ENCODE measurements at regions not wholly inside any gene's neighbourhood (a gene's known extent, or its start where the extent isn't known, plus 50 kb on each side); places are given as distances from the start of the nearest gene placed in this dataset.
"Not testable (repeated sequence)": the region's sequence is repeated elsewhere in the genome, so short reads cannot be mapped to it uniquely, and the experiment has no call there.

- H3K9me3 ChIP-seq (ENCODE audit: insufficient read depth, low read length): peaks cover 18% of the 10 kb centered on the region; the same call in 1 of the 2 replicates
- H3K27me3 ChIP-seq (ENCODE audit: insufficient read depth, insufficient read length): no peaks in the 10 kb centered on the region
- no peaks in the 10 kb centered on the region for H3K4me1 ChIP-seq (ENCODE audit: insufficient read depth, insufficient read length)
- H3K4me3 ChIP-seq (ENCODE audit: insufficient read length, low read depth): no peak overlapping the region
- DNase-seq (ENCODE audit: low read depth, low spot score): no peak
- no peaks in the 10 kb centered on the region for H3K36me3 ChIP-seq (ENCODE audit: insufficient read depth, insufficient read length, low read length)
- no peak overlapping the region for H3K9ac ChIP-seq (ENCODE audit: insufficient read length, low read depth)
- TF ChIP-seq ZNF274 (IDR thresholded peaks at IDR 0.05; ENCODE audit: low read depth, low read length): no peak
- TF ChIP-seq YY1 (IDR thresholded peaks at IDR 0.05; ENCODE audit: insufficient read depth, insufficient read length): no peak
- TF ChIP-seq SUZ12 (IDR thresholded peaks at IDR 0.05; ENCODE audit: extremely low read depth, insufficient read depth, insufficient read length): no peak
Observed at GRCh38 chr13:90652036-90652435, 695.5 kb upstream of the MIR17HG start.

GRCh38 chr13:90654970-90655369, 692.5 kb upstream of the MIR17HG start:
- TF ChIP-seq SUZ12 (IDR thresholded peaks at IDR 0.05; ENCODE audit: extremely low read depth, insufficient read depth, insufficient read length) (no peak), ZNF274 (IDR thresholded peaks at IDR 0.05; ENCODE audit: low read depth, low read length) (no peak), YY1 (IDR thresholded peaks at IDR 0.05; ENCODE audit: insufficient read depth, insufficient read length) (no peak)
- Histone ChIP-seq H3K9ac (ENCODE audit: insufficient read length, low read depth) (no peak overlapping the region), H3K9me3 (ENCODE audit: insufficient read depth, low read length) (peaks cover 18% of the 10 kb centered on the region; the same call in 1 of the 2 replicates), H3K4me3 (ENCODE audit: insufficient read length, low read depth) (no peak overlapping the region), H3K27me3 (ENCODE audit: insufficient read depth, insufficient read length) (no peaks in the 10 kb centered on the region), H3K4me1 (ENCODE audit: insufficient read depth, insufficient read length) (no peaks in the 10 kb centered on the region), H3K36me3 (ENCODE audit: insufficient read depth, insufficient read length, low read length) (no peaks in the 10 kb centered on the region)
- no peak for DNase-seq (ENCODE audit: low read depth, low spot score)

- DNase-seq (ENCODE audit: low read depth, low spot score): peak; percentile 16
- H3K36me3 ChIP-seq (ENCODE audit: insufficient read depth, insufficient read length, low read length); H3K9ac ChIP-seq (ENCODE audit: insufficient read length, low read depth); H3K9me3 ChIP-seq (ENCODE audit: insufficient read depth, low read length); H3K27me3 ChIP-seq (ENCODE audit: insufficient read depth, insufficient read length); H3K4me3 ChIP-seq (ENCODE audit: insufficient read length, low read depth); H3K4me1 ChIP-seq (ENCODE audit: insufficient read depth, insufficient read length): not testable (repeated sequence)
Observed at GRCh38 chr13:90664200-90664599, 683.3 kb upstream of the MIR17HG start.

DNA sequence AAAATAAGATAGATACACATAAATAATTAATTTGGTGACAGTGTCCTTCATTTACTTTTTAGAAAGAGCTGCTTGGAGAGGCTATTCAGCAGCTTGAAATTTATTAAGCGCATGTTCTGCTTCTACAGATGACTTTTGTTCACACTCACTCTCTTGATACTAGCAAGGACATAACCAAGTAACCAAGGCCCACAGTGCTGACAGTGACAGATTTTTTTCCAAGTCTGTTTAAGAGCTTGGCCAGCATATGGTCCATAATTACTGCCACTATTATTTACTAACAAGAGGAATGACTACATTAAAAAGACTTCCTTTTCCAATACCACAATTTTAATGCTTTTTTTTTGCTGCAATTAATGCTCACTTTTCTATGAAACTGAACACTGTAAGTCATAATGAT, 673.7 kb upstream of the MIR17HG start:
- Histone ChIP-seq H3K9ac (ENCODE audit: insufficient read length, low read depth) (no peak overlapping the region), H3K4me1 (ENCODE audit: insufficient read depth, insufficient read length) (no peaks in the 10 kb centered on the region), H3K9me3 (ENCODE audit: insufficient read depth, low read length) (no peaks in the 10 kb centered on the region), H3K36me3 (ENCODE audit: insufficient read depth, insufficient read length, low read length) (no peaks in the 10 kb centered on the region), H3K4me3 (ENCODE audit: insufficient read length, low read depth) (no peak overlapping the region), H3K27me3 (ENCODE audit: insufficient read depth, insufficient read length) (no peaks in the 10 kb centered on the region)
- DNase-seq (ENCODE audit: low read depth, low spot score): no peak
- TF ChIP-seq YY1 (IDR thresholded peaks at IDR 0.05; ENCODE audit: insufficient read depth, insufficient read length): no peak
- TF ChIP-seq SUZ12 (IDR thresholded peaks at IDR 0.05; ENCODE audit: extremely low read depth, insufficient read depth, insufficient read length): no peak
- TF ChIP-seq ZNF274 (IDR thresholded peaks at IDR 0.05; ENCODE audit: low read depth, low read length): no peak

DNA sequence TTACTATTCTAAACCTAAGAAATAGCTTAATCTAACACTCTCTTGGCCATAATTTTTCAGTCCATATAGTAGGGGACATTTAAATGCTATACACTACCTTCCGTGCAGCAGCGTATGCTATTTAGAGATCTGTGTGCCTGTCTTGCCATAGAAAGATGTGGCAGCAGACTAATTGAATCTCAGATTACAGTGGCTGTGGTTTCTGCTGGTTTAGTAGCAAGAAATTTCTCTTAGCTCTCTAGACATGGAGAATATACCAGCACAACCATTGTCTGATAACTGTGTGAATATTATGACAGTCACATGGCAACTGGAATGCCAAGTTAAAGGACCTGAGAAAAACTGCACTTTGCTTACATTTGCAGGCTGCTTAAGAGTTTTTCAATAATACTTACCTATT, 672.4 kb upstream of the MIR17HG start:
- no peak for DNase-seq (ENCODE audit: low read depth, low spot score)
- Histone ChIP-seq H3K9me3 (ENCODE audit: insufficient read depth, low read length) (no peaks in the 10 kb centered on the region), H3K9ac (ENCODE audit: insufficient read length, low read depth) (no peak overlapping the region)

DNA sequence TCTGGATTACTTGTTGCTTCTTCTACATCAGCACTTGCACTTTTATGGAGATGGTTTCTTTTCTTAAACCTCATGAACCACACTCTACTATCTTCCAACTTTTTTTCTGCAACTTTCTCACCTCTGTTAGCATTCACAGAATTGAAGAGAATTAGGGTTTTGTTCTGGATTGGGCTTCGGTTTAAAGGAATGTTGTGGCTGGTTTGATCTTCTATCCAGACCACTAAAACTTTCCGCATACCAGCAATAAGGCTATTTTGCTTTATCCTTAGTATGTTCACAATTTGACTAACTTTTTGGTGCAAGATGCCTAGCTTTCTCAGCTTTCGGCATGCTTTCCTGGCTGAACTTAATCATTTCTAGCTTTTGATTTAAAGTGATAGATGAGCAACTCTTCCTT, 666.7 kb upstream of the MIR17HG start:
- DNase-seq (ENCODE audit: low read depth, low spot score): no peak
- H3K9ac ChIP-seq (ENCODE audit: insufficient read length, low read depth): no peak overlapping the region
- no peaks in the 10 kb centered on the region for H3K4me1 ChIP-seq (ENCODE audit: insufficient read depth, insufficient read length)
- no peak overlapping the region for H3K4me3 ChIP-seq (ENCODE audit: insufficient read length, low read depth)
- no peaks in the 10 kb centered on the region for H3K36me3 ChIP-seq (ENCODE audit: insufficient read depth, insufficient read length, low read length)
- no peaks in the 10 kb centered on the region for H3K27me3 ChIP-seq (ENCODE audit: insufficient read depth, insufficient read length)
- no peaks in the 10 kb centered on the region for H3K9me3 ChIP-seq (ENCODE audit: insufficient read depth, low read length)
- no peak for TF ChIP-seq YY1 (IDR thresholded peaks at IDR 0.05; ENCODE audit: insufficient read depth, insufficient read length)
- no peak for TF ChIP-seq SUZ12 (IDR thresholded peaks at IDR 0.05; ENCODE audit: extremely low read depth, insufficient read depth, insufficient read length)
- no peak for TF ChIP-seq ZNF274 (IDR thresholded peaks at IDR 0.05; ENCODE audit: low read depth, low read length)

More for the DNA sequence above, 672.4 kb upstream of the MIR17HG start:
- Histone ChIP-seq H3K27me3 (ENCODE audit: insufficient read depth, insufficient read length) (no peaks in the 10 kb centered on the region), H3K4me1 (ENCODE audit: insufficient read depth, insufficient read length) (no peaks in the 10 kb centered on the region), H3K4me3 (ENCODE audit: insufficient read length, low read depth) (no peak overlapping the region), H3K36me3 (ENCODE audit: insufficient read depth, insufficient read length, low read length) (no peaks in the 10 kb centered on the region)
- TF ChIP-seq YY1 (IDR thresholded peaks at IDR 0.05; ENCODE audit: insufficient read depth, insufficient read length): no peak
- TF ChIP-seq SUZ12 (IDR thresholded peaks at IDR 0.05; ENCODE audit: extremely low read depth, insufficient read depth, insufficient read length): no peak
- no peak for TF ChIP-seq ZNF274 (IDR thresholded peaks at IDR 0.05; ENCODE audit: low read depth, low read length)

DNA sequence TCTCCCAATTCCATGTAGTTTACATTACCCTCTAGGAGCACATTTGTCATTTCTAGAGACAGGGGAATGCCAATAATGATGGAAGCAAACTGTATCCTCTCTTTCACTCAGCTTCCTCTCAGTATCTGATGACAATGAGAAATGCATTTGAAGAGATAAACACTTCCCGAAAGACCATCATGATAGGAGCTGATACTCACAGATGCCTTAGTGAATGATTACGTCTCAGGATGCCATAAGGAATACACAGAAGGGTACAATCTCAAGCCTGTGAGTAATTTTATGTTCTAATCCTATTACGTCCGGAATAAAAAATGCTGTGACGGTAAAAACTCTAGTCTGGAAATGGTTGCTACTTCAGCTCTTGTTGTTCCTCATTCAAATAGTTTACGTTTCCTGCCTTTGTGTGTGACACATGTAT, 663.8 kb upstream of the MIR17HG start:
- no peaks in the 10 kb centered on the region for H3K36me3 ChIP-seq (ENCODE audit: insufficient read depth, insufficient read length, low read length)
- H3K4me3 ChIP-seq (ENCODE audit: insufficient read length, low read depth): no peak overlapping the region
- no peak for DNase-seq (ENCODE audit: low read depth, low spot score)
- no peaks in the 10 kb centered on the region for H3K4me1 ChIP-seq (ENCODE audit: insufficient read depth, insufficient read length)
- no peaks in the 10 kb centered on the region for H3K9me3 ChIP-seq (ENCODE audit: insufficient read depth, low read length)
- H3K27me3 ChIP-seq (ENCODE audit: insufficient read depth, insufficient read length): no peaks in the 10 kb centered on the region
- no peak for TF ChIP-seq SUZ12 (IDR thresholded peaks at IDR 0.05; ENCODE audit: extremely low read depth, insufficient read depth, insufficient read length)
- no peak for TF ChIP-seq ZNF274 (IDR thresholded peaks at IDR 0.05; ENCODE audit: low read depth, low read length)
- no peak for TF ChIP-seq YY1 (IDR thresholded peaks at IDR 0.05; ENCODE audit: insufficient read depth, insufficient read length)
- no peak overlapping the region for H3K9ac ChIP-seq (ENCODE audit: insufficient read length, low read depth)

DNA sequence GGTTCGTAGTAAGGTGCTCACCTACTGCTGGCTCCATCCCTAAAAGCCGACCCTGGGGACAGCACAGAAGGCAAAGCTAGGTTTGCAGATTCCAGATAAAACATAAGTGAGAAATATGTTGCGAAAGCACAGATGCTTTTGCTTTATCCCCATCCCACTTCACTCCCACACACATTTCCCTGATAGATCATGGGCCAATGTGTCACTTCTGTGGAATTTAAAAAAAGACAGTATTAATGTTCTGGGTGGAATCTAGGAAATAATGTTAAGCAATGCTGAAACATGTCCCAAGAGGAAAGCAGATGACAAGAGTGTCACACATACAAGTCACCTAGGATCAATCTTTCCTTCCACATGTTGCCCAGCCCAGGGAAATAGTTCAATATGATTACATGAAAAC, 661.0 kb upstream of the MIR17HG start:
- DNase-seq (ENCODE audit: low read depth, low spot score): no peak
- H3K9ac ChIP-seq (ENCODE audit: insufficient read length, low read depth): no peak overlapping the region
- H3K4me1 ChIP-seq (ENCODE audit: insufficient read depth, insufficient read length): no peaks in the 10 kb centered on the region
- H3K9me3 ChIP-seq (ENCODE audit: insufficient read depth, low read length): no peaks in the 10 kb centered on the region
- H3K4me3 ChIP-seq (ENCODE audit: insufficient read length, low read depth): no peak overlapping the region
- no peak for TF ChIP-seq SUZ12 (IDR thresholded peaks at IDR 0.05; ENCODE audit: extremely low read depth, insufficient read depth, insufficient read length)
- no peak for TF ChIP-seq ZNF274 (IDR thresholded peaks at IDR 0.05; ENCODE audit: low read depth, low read length)
- no peak for TF ChIP-seq YY1 (IDR thresholded peaks at IDR 0.05; ENCODE audit: insufficient read depth, insufficient read length)
- no peaks in the 10 kb centered on the region for H3K27me3 ChIP-seq (ENCODE audit: insufficient read depth, insufficient read length)
- H3K36me3 ChIP-seq (ENCODE audit: insufficient read depth, insufficient read length, low read length): no peaks in the 10 kb centered on the region
